ENCODE measurements at regions not wholly inside any gene's neighbourhood (a gene's known extent, or its start where the extent isn't known, plus 50 kb on each side); places are given as distances from the start of the nearest gene placed in this dataset.

GRCh38 chr11:42524534-42525227, 787.1 kb upstream of the API5 start:
- TF ChIP-seq POLR2AphosphoS5 (IDR thresholded peaks at IDR 0.05) (no peak), POLR2A (IDR thresholded peaks at IDR 0.05) (no peak), EP300 (IDR thresholded peaks at IDR 0.05) (no peak), CTCF (IDR thresholded peaks at IDR 0.05) (peak in 2 of 4 experiments; percentile 45 to 73)

GRCh38 chr11:42526426-42526825, 785.4 kb upstream of the API5 start:
- WGBS, 2 donors (ENCODE audit: low coverage in 1 of 2): 57 to 73% methylated on average over 3 to 4 of the region's 4 CpGs
- Histone ChIP-seq H3K27ac (no peak overlapping the region), H3K36me3 (no peaks in the 10 kb centered on the region), H3K4me3 (no peak overlapping the region), H3K27me3 (peaks cover 19% of the 10 kb centered on the region), H3K9me3 (no peaks in the 10 kb centered on the region), H3K4me1 (no peaks in the 10 kb centered on the region)
- TF ChIP-seq EP300 (IDR thresholded peaks at IDR 0.05): no peak
- no peak for TF ChIP-seq POLR2AphosphoS5 (IDR thresholded peaks at IDR 0.05)
- TF ChIP-seq CTCF (IDR thresholded peaks at IDR 0.05): no peak
- TF ChIP-seq POLR2A (IDR thresholded peaks at IDR 0.05): no peak
- no peak for ATAC-seq

More at GRCh38 chr11:42524534-42525227, 787.1 kb upstream of the API5 start:
- Histone ChIP-seq H3K27ac (no peak overlapping the region), H3K4me1 (no peaks in the 10 kb centered on the region), H3K36me3 (no peaks in the 10 kb centered on the region), H3K27me3 (peaks cover 19% of the 10 kb centered on the region), H3K9me3 (no peaks in the 10 kb centered on the region), H3K4me3 (no peak overlapping the region)
- 2 to 5% methylated on average over 3 to 6 of the region's 7 CpGs for WGBS, 2 donors (ENCODE audit: low coverage in 1 of 2)
- no peak for ATAC-seq

DNA sequence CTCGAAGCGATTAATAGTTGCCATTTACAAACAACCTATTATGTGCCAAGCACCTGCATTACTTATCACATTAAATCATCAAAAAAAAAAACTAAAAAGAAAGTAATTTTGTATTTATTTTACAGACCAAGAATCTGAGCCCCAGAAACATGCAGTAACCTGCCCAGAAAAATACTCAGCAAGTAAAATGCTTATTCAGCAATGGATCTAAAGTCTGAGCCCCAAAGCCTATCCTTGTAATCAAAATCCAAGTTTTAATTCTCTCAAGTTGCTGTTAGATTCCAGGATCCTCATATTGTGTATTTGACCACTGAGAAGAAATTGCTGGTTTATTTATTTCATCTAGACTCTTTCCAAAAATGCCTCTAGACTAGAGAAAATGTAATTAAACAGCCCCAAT, 783.3 kb upstream of the API5 start:
- Histone ChIP-seq H3K9me3 (no peaks in the 10 kb centered on the region), H3K36me3 (no peaks in the 10 kb centered on the region), H3K27me3 (peaks cover 19% of the 10 kb centered on the region), H3K4me3 (no peak overlapping the region), H3K4me1 (no peaks in the 10 kb centered on the region), H3K27ac (no peak overlapping the region)
- TF ChIP-seq EP300 (IDR thresholded peaks at IDR 0.05) (no peak), POLR2A (IDR thresholded peaks at IDR 0.05) (no peak), CTCF (IDR thresholded peaks at IDR 0.05) (no peak), POLR2AphosphoS5 (IDR thresholded peaks at IDR 0.05) (no peak)
- WGBS, 2 donors (ENCODE audit: low coverage in 1 of 2): 85 to 90% methylated on average over 2 of the region's 2 CpGs
- no peak for ATAC-seq

DNA sequence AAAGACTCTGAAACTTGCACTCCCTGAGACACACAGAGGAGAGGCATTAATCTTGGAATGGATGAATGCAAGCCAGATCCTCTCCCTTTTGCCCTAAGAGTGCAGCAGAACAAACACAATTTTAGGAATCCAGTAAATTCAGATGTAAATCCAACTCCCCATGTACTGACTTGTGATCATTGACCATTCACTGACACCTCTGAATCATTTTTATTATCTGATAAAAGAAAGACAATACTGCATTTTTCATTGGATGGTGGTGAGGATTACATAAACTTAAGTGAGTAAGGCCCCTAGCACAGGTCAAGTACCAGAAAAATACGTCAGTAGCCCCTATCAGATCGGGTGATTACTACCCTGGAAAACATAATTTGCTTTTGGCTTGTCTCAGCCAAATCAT, 782.9 kb upstream of the API5 start:
- Histone ChIP-seq H3K4me1 (no peaks in the 10 kb centered on the region), H3K36me3 (no peaks in the 10 kb centered on the region), H3K27me3 (peaks cover 19% of the 10 kb centered on the region), H3K27ac (no peak overlapping the region), H3K4me3 (no peak overlapping the region), H3K9me3 (no peaks in the 10 kb centered on the region)
- no peak for TF ChIP-seq POLR2AphosphoS5 (IDR thresholded peaks at IDR 0.05)
- no peak for TF ChIP-seq POLR2A (IDR thresholded peaks at IDR 0.05)
- no peak for TF ChIP-seq EP300 (IDR thresholded peaks at IDR 0.05)
- no peak for TF ChIP-seq CTCF (IDR thresholded peaks at IDR 0.05)
- no peak for ATAC-seq
- 17 to 60% methylated on average over 2 of the region's 2 CpGs for WGBS, 2 donors (ENCODE audit: low coverage in 1 of 2)

DNA sequence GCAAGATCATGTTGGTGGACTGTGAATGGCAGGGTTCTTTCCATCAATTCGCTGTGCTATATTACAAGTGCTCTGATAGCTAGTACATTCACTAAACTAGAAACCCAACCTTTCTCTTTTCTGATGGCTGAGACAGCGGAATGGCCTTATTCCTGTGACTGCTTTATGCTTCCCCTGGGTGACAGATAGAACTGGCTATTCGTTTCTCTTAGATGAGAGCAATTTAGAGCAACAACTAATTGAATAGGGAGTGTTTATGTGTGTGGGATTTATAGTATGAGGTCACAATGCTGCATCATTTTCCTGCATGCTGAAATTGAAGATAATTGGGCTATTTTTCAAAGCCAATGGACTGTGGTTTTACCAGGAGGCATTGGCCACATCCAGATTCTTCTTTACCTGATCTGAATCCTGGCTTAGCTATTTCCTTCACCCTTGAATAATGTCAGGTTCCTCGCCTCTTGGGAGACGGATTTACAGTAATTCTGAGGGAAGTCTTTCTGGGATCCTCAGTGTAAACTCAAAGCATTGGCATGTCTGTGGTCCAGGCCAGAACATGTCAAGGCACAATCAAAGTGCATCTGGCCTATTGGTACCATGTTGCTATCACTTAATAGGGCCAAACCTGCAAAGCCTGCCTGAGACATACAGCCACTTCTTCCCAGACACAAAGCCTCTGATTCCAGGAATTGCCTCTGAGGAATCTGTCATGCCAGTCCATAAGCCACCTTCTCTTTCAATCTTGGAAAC, 775.0 kb upstream of the API5 start:
- Histone ChIP-seq H3K4me3 (no peak overlapping the region), H3K4me1 (no peaks in the 10 kb centered on the region), H3K36me3 (no peaks in the 10 kb centered on the region), H3K9me3 (no peaks in the 10 kb centered on the region), H3K27ac (no peak overlapping the region), H3K27me3 (no peaks in the 10 kb centered on the region)
- 78 to 79% methylated on average over 5 of the region's 5 CpGs for WGBS, 2 donors (ENCODE audit: low coverage in 1 of 2)
- no peak for TF ChIP-seq CTCF (IDR thresholded peaks at IDR 0.05)
- TF ChIP-seq POLR2AphosphoS5 (IDR thresholded peaks at IDR 0.05): no peak
- no peak for TF ChIP-seq POLR2A (IDR thresholded peaks at IDR 0.05)
- no peak for TF ChIP-seq EP300 (IDR thresholded peaks at IDR 0.05)
- ATAC-seq: no peak

Data from gastroesophageal sphincter (tissue), 4 donors.